ENCODE measurements at regions not wholly inside any gene's neighbourhood (a gene's known extent, or its start where the extent isn't known, plus 50 kb on each side); places are given as distances from the start of the nearest gene placed in this dataset.

DNA sequence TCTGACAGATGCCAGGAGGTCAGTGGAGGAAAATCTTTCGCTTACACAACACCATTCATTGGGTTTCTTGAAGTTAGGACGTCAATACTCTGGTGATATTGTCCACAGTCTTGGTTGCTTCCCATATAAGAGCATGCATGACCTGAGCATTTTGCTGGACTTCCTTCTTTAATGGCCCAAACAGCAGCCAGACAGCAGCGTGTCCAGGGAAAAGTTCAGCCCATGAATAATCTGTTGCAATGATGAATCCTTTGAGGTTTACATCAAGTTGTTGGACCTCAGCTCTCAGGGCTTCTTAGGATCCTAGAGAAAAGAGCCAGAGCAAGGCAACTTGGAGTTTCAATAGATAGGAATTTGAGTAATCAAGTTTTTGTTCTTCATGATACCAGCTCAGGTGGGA is 155.6 kb upstream of the MGAT5 start:
- TF ChIP-seq EZH2 (IDR thresholded peaks at IDR 0.05; ENCODE audit: borderline replicate concordance, low read depth, low read length, poor library complexity, severe bottlenecking) (no peak), CTCF (conservative IDR thresholded peaks at IDR 0.05; ENCODE audit: low read depth, low read length) (no peak)
- BruUV-seq (replicated peaks) = no TSS peak
- intact Hi-C loops (cut with micrococcal nuclease; ENCODE audit: unreplicated experiment) = no loop called here

GRCh38 chr2:134099273-134099672 is 154.6 kb upstream of the MGAT5 start:
- DNase-seq (ENCODE audit: low spot score) = no peak
- no peaks in the 10 kb centered on the region for H3K36me3 ChIP-seq (ENCODE audit: insufficient read depth, low read length, poor library complexity, severe bottlenecking)
- no peak overlapping the region for H3K27ac ChIP-seq (ENCODE audit: low read depth, low read length, poor library complexity, severe bottlenecking)
- intact Hi-C loops (cut with micrococcal nuclease; ENCODE audit: unreplicated experiment) = no loop called here
- TF ChIP-seq EZH2 (IDR thresholded peaks at IDR 0.05; ENCODE audit: borderline replicate concordance, low read depth, low read length, poor library complexity, severe bottlenecking) (no peak), CTCF (conservative IDR thresholded peaks at IDR 0.05; ENCODE audit: low read depth, low read length) (no peak)
- H3K9me3 ChIP-seq (ENCODE audit: low read depth, low read length, poor library complexity, severe bottlenecking) = no peaks in the 10 kb centered on the region
- H3K4me1 ChIP-seq (ENCODE audit: insufficient read depth, low read length, poor library complexity, severe bottlenecking) = no peaks in the 10 kb centered on the region
- ChIA-PET POLR2A (ENCODE audit: low non-redundant PET) (no interaction called here), CTCF (no interaction called here)
- BruUV-seq (replicated peaks) = no TSS peak
- H3K27me3 ChIP-seq (replicated peaks; ENCODE audit: insufficient read depth, low read depth, low read length, poor library complexity) = peaks cover 19% of the 10 kb centered on the region
- no peak overlapping the region for H3K4me3 ChIP-seq (ENCODE audit: low read depth, low read length, poor library complexity, severe bottlenecking)

More for the DNA sequence above, 155.6 kb upstream of the MGAT5 start:
- Histone ChIP-seq H3K9me3 (ENCODE audit: low read depth, low read length, poor library complexity, severe bottlenecking) (no peaks in the 10 kb centered on the region), H3K27ac (ENCODE audit: low read depth, low read length, poor library complexity, severe bottlenecking) (no peak overlapping the region), H3K4me1 (ENCODE audit: insufficient read depth, low read length, poor library complexity, severe bottlenecking) (no peaks in the 10 kb centered on the region), H3K27me3 (replicated peaks; ENCODE audit: insufficient read depth, low read depth, low read length, poor library complexity) (peaks cover 17% of the 10 kb centered on the region), H3K36me3 (ENCODE audit: insufficient read depth, low read length, poor library complexity, severe bottlenecking) (no peaks in the 10 kb centered on the region), H3K4me3 (ENCODE audit: low read depth, low read length, poor library complexity, severe bottlenecking) (no peak overlapping the region)
- CTCF ChIA-PET = no interaction called here
- no peak for DNase-seq (ENCODE audit: low spot score)
- POLR2A ChIA-PET (ENCODE audit: low non-redundant PET) = no interaction called here

- H3K36me3 ChIP-seq (ENCODE audit: insufficient read depth, low read length, poor library complexity, severe bottlenecking) = no peaks in the 10 kb centered on the region
- POLR2A ChIA-PET (ENCODE audit: low non-redundant PET) = no interaction called here
- intact Hi-C loops (cut with micrococcal nuclease; ENCODE audit: unreplicated experiment) = no loop called here
Observed at GRCh38 chr2:134103196-134103595, 150.7 kb upstream of the MGAT5 start.

More at GRCh38 chr2:134103196-134103595, 150.7 kb upstream of the MGAT5 start:
- DNase-seq (ENCODE audit: low spot score) = no peak
- H3K4me3 ChIP-seq (ENCODE audit: low read depth, low read length, poor library complexity, severe bottlenecking) = no peak overlapping the region
- no peaks in the 10 kb centered on the region for H3K4me1 ChIP-seq (ENCODE audit: insufficient read depth, low read length, poor library complexity, severe bottlenecking)
- peaks cover 19% of the 10 kb centered on the region for H3K27me3 ChIP-seq (replicated peaks; ENCODE audit: insufficient read depth, low read depth, low read length, poor library complexity)
- BruUV-seq (replicated peaks) = no TSS peak
- TF ChIP-seq CTCF (conservative IDR thresholded peaks at IDR 0.05; ENCODE audit: low read depth, low read length) = no peak
- TF ChIP-seq EZH2 (IDR thresholded peaks at IDR 0.05; ENCODE audit: borderline replicate concordance, low read depth, low read length, poor library complexity, severe bottlenecking) = no peak
- CTCF ChIA-PET = interaction anchor here (0.9 kb wide), 1 partner anchor 15 kb away, joined by 3 read pairs; no protein-coding TSS in a partner anchor
- H3K9me3 ChIP-seq (ENCODE audit: low read depth, low read length, poor library complexity, severe bottlenecking) = no peaks in the 10 kb centered on the region
- no peak overlapping the region for H3K27ac ChIP-seq (ENCODE audit: low read depth, low read length, poor library complexity, severe bottlenecking)

Data from A673 (cell line).